Fibroblast of pulmonary artery (primary cell): ENCODE measurements at regions not wholly inside any gene's neighbourhood (a gene's known extent, or its start where the extent isn't known, plus 50 kb on each side); places are given as distances from the start of the nearest gene placed in this dataset.
"Not testable (repeated sequence)": the region's sequence is repeated elsewhere in the genome, so short reads cannot be mapped to it uniquely, and the experiment has no call there.

Experiments
- DNase-seq: peaks from one replicate; pipeline ENCODE4 v3.0.0-alpha.2; 2010; ENCODE audit warnings: low read depth
- H3K4me3 ChIP-seq: replicated peaks from 2 replicates; pipeline ENCODE4 v1.5.1; 2011; ENCODE audit warnings: low read depth, mild to moderate bottlenecking, control low read depth, low read length, moderate library complexity
- CTCF ChIP-seq: IDR thresholded peaks from 2 replicates; pipeline ENCODE4 v1.5.1; 2011; ENCODE audit warnings: mild to moderate bottlenecking, control low read depth, low read length, inconsistent platforms; ENCODE audit errors: missing control alignments

GRCh38 chr16:29146266-29146665 is 161.4 kb downstream of the LAT start:
- TF ChIP-seq CTCF, result no peak
- no peak overlapping the region for H3K4me3 ChIP-seq
- DNase-seq, result no peak

- not testable (repeated sequence) for H3K4me3 ChIP-seq, DNase-seq
Observed at GRCh38 chr16:29145486-29146225, 160.8 kb downstream of the LAT start.

DNA sequence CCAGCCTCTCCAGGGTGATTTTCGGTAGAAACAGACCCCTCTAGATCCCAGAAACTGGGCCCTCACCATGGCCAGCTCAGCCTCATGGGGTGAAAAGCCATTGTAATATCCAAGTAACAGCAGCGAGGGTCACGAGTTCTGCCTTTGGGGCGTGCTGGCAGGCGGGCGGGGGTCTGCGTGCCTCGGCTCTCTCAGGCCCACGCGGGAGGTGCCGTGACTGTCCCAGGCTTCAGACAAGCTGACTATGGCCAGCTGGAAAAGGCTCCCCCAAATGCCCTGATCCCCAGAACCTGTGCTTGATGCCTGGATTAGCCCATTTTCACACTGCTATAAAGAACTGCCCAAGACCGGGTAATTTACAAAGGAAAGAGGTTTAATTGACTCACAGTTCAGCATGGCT is 160.2 kb downstream of the LAT start:
- not testable (repeated sequence) for H3K4me3 ChIP-seq, DNase-seq

GRCh38 chr16:29144669-29145062 is 159.8 kb downstream of the LAT start:
- not testable (repeated sequence) for DNase-seq, H3K4me3 ChIP-seq

- not testable (repeated sequence) for H3K4me3 ChIP-seq
- DNase-seq, result peak; percentile 15
Observed at GRCh38 chr16:29143739-29144668, 159.2 kb downstream of the LAT start.

DNA sequence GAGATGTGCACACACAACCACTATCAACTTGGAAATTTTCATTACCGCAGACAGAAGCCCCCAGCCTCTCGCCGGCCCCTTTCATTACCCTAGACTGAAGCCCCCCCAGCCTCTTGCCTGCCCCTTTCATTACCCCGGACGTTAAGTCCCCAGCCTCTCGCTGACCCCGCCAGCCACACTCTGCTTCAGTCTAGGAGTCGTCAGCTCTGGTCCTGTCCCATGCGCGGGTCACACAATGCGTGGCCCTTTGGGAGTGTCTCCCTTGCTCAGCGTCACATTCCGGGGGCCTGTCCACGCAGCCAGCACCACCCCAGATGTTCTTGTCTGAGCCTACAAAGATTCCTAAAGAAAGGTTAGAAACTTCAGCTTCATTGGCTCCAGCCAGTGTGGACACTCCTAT is 157.7 kb downstream of the LAT start:
- not testable (repeated sequence) for DNase-seq, H3K4me3 ChIP-seq

GRCh38 chr16:29141586-29142324 is 156.9 kb downstream of the LAT start:
- no peak overlapping the region for H3K4me3 ChIP-seq
- no peak for TF ChIP-seq CTCF

GRCh38 chr16:29141121-29141520 is 156.3 kb downstream of the LAT start:
- DNase-seq, H3K4me3 ChIP-seq: not testable (repeated sequence)

More at GRCh38 chr16:29141586-29142324, 156.9 kb downstream of the LAT start:
- no peak for DNase-seq

GRCh38 chr16:29139901-29140855 is 155.3 kb downstream of the LAT start:
- DNase-seq, result not testable (repeated sequence)

DNA sequence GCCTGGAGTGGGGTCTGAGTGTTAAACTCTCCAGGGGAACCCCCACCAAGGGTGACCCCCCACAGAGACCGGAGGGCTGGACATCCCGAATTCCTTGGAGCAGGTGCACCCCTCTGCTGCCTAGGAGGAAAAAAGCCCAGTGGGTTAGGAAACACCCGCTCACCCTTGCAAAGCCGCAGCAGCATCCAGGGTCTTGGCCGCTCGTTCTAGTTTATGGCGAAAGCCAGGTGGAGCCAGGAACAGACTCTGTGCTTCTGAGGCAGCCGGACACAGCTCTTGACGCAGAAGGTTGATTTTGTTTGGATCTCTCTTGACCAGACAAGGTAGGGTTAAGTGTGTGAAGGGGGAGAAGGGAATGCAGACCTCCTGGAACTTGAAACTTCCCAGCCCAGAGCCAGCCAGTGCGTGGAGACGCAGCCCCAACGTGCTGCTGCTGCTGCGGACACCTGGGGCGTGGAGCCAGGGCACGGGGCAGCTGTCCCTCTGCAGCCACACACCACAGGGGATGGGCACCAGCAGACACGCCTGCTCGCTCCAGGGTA is 154.5 kb downstream of the LAT start:
- no peak overlapping the region for H3K4me3 ChIP-seq
- DNase-seq, result no peak
- TF ChIP-seq CTCF, result no peak

More at GRCh38 chr16:29139901-29140855, 155.3 kb downstream of the LAT start:
- H3K4me3 ChIP-seq, result not testable (repeated sequence)

DNA sequence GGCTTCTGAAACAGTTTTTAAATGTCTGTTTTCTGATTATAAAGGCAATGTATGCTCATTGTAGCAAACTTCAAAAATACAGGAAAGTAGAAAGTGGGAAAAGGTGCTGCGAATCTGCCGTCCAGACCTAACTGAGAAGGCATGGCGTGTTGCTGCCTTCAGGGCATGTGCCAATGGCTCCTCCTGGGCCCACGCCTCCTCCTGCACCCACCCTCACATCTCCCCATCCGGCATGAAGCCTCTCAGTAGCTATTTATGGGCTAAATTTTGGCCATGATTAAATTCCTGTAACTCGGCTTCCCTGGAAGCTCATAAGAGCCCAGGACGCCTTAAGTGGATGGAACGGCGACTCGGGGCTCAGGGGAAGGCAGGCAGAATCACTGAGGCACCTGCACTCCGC is 153.8 kb downstream of the LAT start:
- not testable (repeated sequence) for H3K4me3 ChIP-seq, DNase-seq

- DNase-seq, H3K4me3 ChIP-seq: not testable (repeated sequence)
Observed at GRCh38 chr16:29137894-29138662, 153.2 kb downstream of the LAT start.

GRCh38 chr16:29137461-29137860 is 152.6 kb downstream of the LAT start:
- not testable (repeated sequence) for H3K4me3 ChIP-seq, DNase-seq
